ENCODE measurements at regions not wholly inside any gene's neighbourhood (a gene's known extent, or its start where the extent isn't known, plus 50 kb on each side); places are given as distances from the start of the nearest gene placed in this dataset.

GRCh38 chr1:55387145-55387544 lies 172.0 kb upstream of the USP24 start:
- H3K4me1 Mint-ChIP-seq (ENCODE audit: low read depth): no peaks in the 10 kb centered on the region
- H3K36me3 Mint-ChIP-seq (ENCODE audit: low read depth): no peaks in the 10 kb centered on the region
- intact Hi-C loops (cut with micrococcal nuclease): no loop called here
- H3K9me3 Mint-ChIP-seq: no peaks in the 10 kb centered on the region
- peaks cover 16% of the 10 kb centered on the region for H3K27me3 Mint-ChIP-seq (ENCODE audit: low read depth)
- no peak overlapping the region for H3K4me3 Mint-ChIP-seq (ENCODE audit: low read depth)
- DNase-seq (ENCODE audit: low spot score): no peak
- no peak overlapping the region for H3K27ac Mint-ChIP-seq

GRCh38 chr1:55386456-55386855 lies 171.3 kb upstream of the USP24 start:
- Mint-ChIP-seq H3K9me3 (no peaks in the 10 kb centered on the region), H3K4me1 (ENCODE audit: low read depth) (no peaks in the 10 kb centered on the region), H3K36me3 (ENCODE audit: low read depth) (no peaks in the 10 kb centered on the region), H3K27me3 (ENCODE audit: low read depth) (peaks cover 16% of the 10 kb centered on the region), H3K4me3 (ENCODE audit: low read depth) (no peak overlapping the region), H3K27ac (no peak overlapping the region)
- intact Hi-C loops (cut with micrococcal nuclease): no loop called here
- no peak for DNase-seq (ENCODE audit: low spot score)

GRCh38 chr1:55385402-55386018 lies 170.3 kb upstream of the USP24 start:
- Mint-ChIP-seq H3K9me3 (no peaks in the 10 kb centered on the region), H3K36me3 (ENCODE audit: low read depth) (no peaks in the 10 kb centered on the region), H3K27me3 (ENCODE audit: low read depth) (peaks cover 8% of the 10 kb centered on the region), H3K27ac (no peak overlapping the region), H3K4me1 (ENCODE audit: low read depth) (no peaks in the 10 kb centered on the region), H3K4me3 (ENCODE audit: low read depth) (no peak overlapping the region)
- no peak for DNase-seq (ENCODE audit: low spot score)
- intact Hi-C loops (cut with micrococcal nuclease): no loop called here

GRCh38 chr1:55384637-55385036 lies 169.5 kb upstream of the USP24 start:
- intact Hi-C loops (cut with micrococcal nuclease): no loop called here
- Mint-ChIP-seq H3K4me1 (ENCODE audit: low read depth) (no peaks in the 10 kb centered on the region), H3K27me3 (ENCODE audit: low read depth) (peaks cover 8% of the 10 kb centered on the region), H3K4me3 (ENCODE audit: low read depth) (no peak overlapping the region), H3K36me3 (ENCODE audit: low read depth) (no peaks in the 10 kb centered on the region), H3K27ac (no peak overlapping the region), H3K9me3 (no peaks in the 10 kb centered on the region)
- no peak for DNase-seq (ENCODE audit: low spot score)

- peaks cover 4% of the 10 kb centered on the region for H3K27me3 Mint-ChIP-seq (ENCODE audit: low read depth)
- no peaks in the 10 kb centered on the region for H3K36me3 Mint-ChIP-seq (ENCODE audit: low read depth)
- H3K4me1 Mint-ChIP-seq (ENCODE audit: low read depth): no peaks in the 10 kb centered on the region
- no peak for DNase-seq (ENCODE audit: low spot score)
- no peak overlapping the region for H3K27ac Mint-ChIP-seq
- H3K9me3 Mint-ChIP-seq: no peaks in the 10 kb centered on the region
- intact Hi-C loops (cut with micrococcal nuclease): no loop called here
- H3K4me3 Mint-ChIP-seq (ENCODE audit: low read depth): no peak overlapping the region
These were observed 167.7 kb upstream of the USP24 start for GRCh38 chr1:55382806-55383305.

- Mint-ChIP-seq H3K4me3 (ENCODE audit: low read depth) (no peak overlapping the region), H3K36me3 (ENCODE audit: low read depth) (no peaks in the 10 kb centered on the region), H3K27me3 (ENCODE audit: low read depth) (peaks cover 1% of the 10 kb centered on the region), H3K27ac (no peak overlapping the region), H3K9me3 (no peaks in the 10 kb centered on the region), H3K4me1 (ENCODE audit: low read depth) (no peaks in the 10 kb centered on the region)
- intact Hi-C loops (cut with micrococcal nuclease): no loop called here
- DNase-seq (ENCODE audit: low spot score): no peak
These were observed 166.8 kb upstream of the USP24 start for GRCh38 chr1:55381983-55382382.

- H3K27ac Mint-ChIP-seq: no peak overlapping the region
- H3K36me3 Mint-ChIP-seq (ENCODE audit: low read depth): no peaks in the 10 kb centered on the region
- no peak overlapping the region for H3K4me3 Mint-ChIP-seq (ENCODE audit: low read depth)
- no peaks in the 10 kb centered on the region for H3K4me1 Mint-ChIP-seq (ENCODE audit: low read depth)
- H3K9me3 Mint-ChIP-seq: no peaks in the 10 kb centered on the region
- intact Hi-C loops (cut with micrococcal nuclease): no loop called here
- no peak for DNase-seq (ENCODE audit: low spot score)
- H3K27me3 Mint-ChIP-seq (ENCODE audit: low read depth): no peaks in the 10 kb centered on the region
These were observed 166.3 kb upstream of the USP24 start for GRCh38 chr1:55381491-55381890.

- Mint-ChIP-seq H3K27me3 (ENCODE audit: low read depth) (no peaks in the 10 kb centered on the region), H3K36me3 (ENCODE audit: low read depth) (no peaks in the 10 kb centered on the region), H3K4me1 (ENCODE audit: low read depth) (no peaks in the 10 kb centered on the region), H3K9me3 (no peaks in the 10 kb centered on the region), H3K27ac (no peak overlapping the region), H3K4me3 (ENCODE audit: low read depth) (no peak overlapping the region)
- intact Hi-C loops (cut with micrococcal nuclease): no loop called here
- no peak for DNase-seq (ENCODE audit: low spot score)
These were observed 165.3 kb upstream of the USP24 start for GRCh38 chr1:55380355-55380970.

GRCh38 chr1:55378582-55378981 lies 163.4 kb upstream of the USP24 start:
- no peak for DNase-seq (ENCODE audit: low spot score)
- H3K4me3 Mint-ChIP-seq (ENCODE audit: low read depth): no peak overlapping the region
- H3K27me3 Mint-ChIP-seq (ENCODE audit: low read depth): no peaks in the 10 kb centered on the region
- intact Hi-C loops (cut with micrococcal nuclease): no loop called here
- H3K36me3 Mint-ChIP-seq (ENCODE audit: low read depth): no peaks in the 10 kb centered on the region
- no peaks in the 10 kb centered on the region for H3K4me1 Mint-ChIP-seq (ENCODE audit: low read depth)
- H3K9me3 Mint-ChIP-seq: no peaks in the 10 kb centered on the region
- H3K27ac Mint-ChIP-seq: no peak overlapping the region

GRCh38 chr1:55376897-55377296 lies 161.7 kb upstream of the USP24 start:
- H3K4me3 Mint-ChIP-seq (ENCODE audit: low read depth): no peak overlapping the region
- H3K36me3 Mint-ChIP-seq (ENCODE audit: low read depth): no peaks in the 10 kb centered on the region
- DNase-seq (ENCODE audit: low spot score): no peak
- no peak overlapping the region for H3K27ac Mint-ChIP-seq
- H3K9me3 Mint-ChIP-seq: no peaks in the 10 kb centered on the region
- no peaks in the 10 kb centered on the region for H3K4me1 Mint-ChIP-seq (ENCODE audit: low read depth)
- intact Hi-C loops (cut with micrococcal nuclease): no loop called here
- H3K27me3 Mint-ChIP-seq (ENCODE audit: low read depth): no peaks in the 10 kb centered on the region

GRCh38 chr1:55375617-55376258 lies 160.6 kb upstream of the USP24 start:
- no peak overlapping the region for H3K4me3 Mint-ChIP-seq (ENCODE audit: low read depth)
- H3K27ac Mint-ChIP-seq: no peak overlapping the region
- no peaks in the 10 kb centered on the region for H3K36me3 Mint-ChIP-seq (ENCODE audit: low read depth)
- H3K27me3 Mint-ChIP-seq (ENCODE audit: low read depth): no peaks in the 10 kb centered on the region
- no peak for DNase-seq (ENCODE audit: low spot score)
- H3K4me1 Mint-ChIP-seq (ENCODE audit: low read depth): no peaks in the 10 kb centered on the region
- intact Hi-C loops (cut with micrococcal nuclease): no loop called here
- no peaks in the 10 kb centered on the region for H3K9me3 Mint-ChIP-seq

- H3K4me3 Mint-ChIP-seq (ENCODE audit: low read depth): no peak overlapping the region
These were observed 159.8 kb upstream of the USP24 start for GRCh38 chr1:55374801-55375616.

GRCh38 chr1:55374216-55374615 lies 159.1 kb upstream of the USP24 start:
- no peak overlapping the region for H3K4me3 Mint-ChIP-seq (ENCODE audit: low read depth)
- intact Hi-C loops (cut with micrococcal nuclease): no loop called here
- no peaks in the 10 kb centered on the region for H3K4me1 Mint-ChIP-seq (ENCODE audit: low read depth)
- peaks cover 7% of the 10 kb centered on the region for H3K27me3 Mint-ChIP-seq (ENCODE audit: low read depth)
- H3K36me3 Mint-ChIP-seq (ENCODE audit: low read depth): no peaks in the 10 kb centered on the region
- no peaks in the 10 kb centered on the region for H3K9me3 Mint-ChIP-seq
- DNase-seq (ENCODE audit: low spot score): no peak
- H3K27ac Mint-ChIP-seq: no peak overlapping the region

More at GRCh38 chr1:55374801-55375616, 159.8 kb upstream of the USP24 start:
- Mint-ChIP-seq H3K36me3 (ENCODE audit: low read depth) (no peaks in the 10 kb centered on the region), H3K9me3 (no peaks in the 10 kb centered on the region), H3K27ac (no peak overlapping the region), H3K27me3 (ENCODE audit: low read depth) (peaks cover 2% of the 10 kb centered on the region), H3K4me1 (ENCODE audit: low read depth) (no peaks in the 10 kb centered on the region)
- intact Hi-C loops (cut with micrococcal nuclease): no loop called here
- DNase-seq (ENCODE audit: low spot score): no peak
